GM18505 (cell line): ENCODE measurements at regions not wholly inside any gene's neighbourhood (a gene's known extent, or its start where the extent isn't known, plus 50 kb on each side); places are given as distances from the start of the nearest gene placed in this dataset.

Experiments used
- ATAC-seq: cut with Tn5 transposase; IDR thresholded peaks from one replicate; pipeline ENCODE4 v1.9.1; 2021; ENCODE audit not compliant: unreplicated experiment
- POLR2A ChIP-seq: IDR thresholded peaks from 4 replicates; pipeline ENCODE4 v1.6.1; 2011; ENCODE audit warnings: borderline replicate concordance; ENCODE audit not compliant: insufficient read depth, insufficient read length; ENCODE audit errors: extremely low read depth

- ATAC-seq: no peak
- TF ChIP-seq POLR2A: no peak
Measured at GRCh38 chr15:61654002-61654740, 406.1 kb downstream of the VPS13C start.

GRCh38 chr15:61653110-61653509 lies 407.1 kb downstream of the VPS13C start:
- no peak for ATAC-seq

GRCh38 chr15:61651267-61651666 lies 409.0 kb downstream of the VPS13C start:
- no peak for ATAC-seq
- no peak for TF ChIP-seq POLR2A

More at GRCh38 chr15:61653110-61653509, 407.1 kb downstream of the VPS13C start:
- no peak for TF ChIP-seq POLR2A

GRCh38 chr15:61649046-61649445 lies 411.2 kb downstream of the VPS13C start:
- no peak for TF ChIP-seq POLR2A
- no peak for ATAC-seq

GRCh38 chr15:61644550-61644949 lies 415.4 kb upstream of the RORA start:
- no peak for TF ChIP-seq POLR2A

GRCh38 chr15:61641645-61642044 lies 412.5 kb upstream of the RORA start:
- no peak for TF ChIP-seq POLR2A
- ATAC-seq: no peak

More at GRCh38 chr15:61644550-61644949, 415.4 kb upstream of the RORA start:
- no peak for ATAC-seq

GRCh38 chr15:61640756-61641155 lies 411.7 kb upstream of the RORA start:
- TF ChIP-seq POLR2A: no peak
- ATAC-seq: no peak

GRCh38 chr15:61639491-61639890 lies 410.4 kb upstream of the RORA start:
- no peak for ATAC-seq

GRCh38 chr15:61634837-61635236 lies 405.7 kb upstream of the RORA start:
- TF ChIP-seq POLR2A: no peak
- no peak for ATAC-seq

More at GRCh38 chr15:61639491-61639890, 410.4 kb upstream of the RORA start:
- TF ChIP-seq POLR2A: no peak

GRCh38 chr15:61633951-61634350 lies 404.8 kb upstream of the RORA start:
- no peak for TF ChIP-seq POLR2A
- ATAC-seq: no peak

- TF ChIP-seq POLR2A: no peak
- no peak for ATAC-seq
Measured at GRCh38 chr15:61629269-61629668, 400.2 kb upstream of the RORA start.

- no peak for TF ChIP-seq POLR2A
- ATAC-seq: no peak
Measured at GRCh38 chr15:61624950-61625349, 395.8 kb upstream of the RORA start.

- no peak for TF ChIP-seq POLR2A
- ATAC-seq: no peak
Measured at GRCh38 chr15:61623746-61624145, 394.6 kb upstream of the RORA start.

GRCh38 chr15:61621865-61622264 lies 392.8 kb upstream of the RORA start:
- no peak for ATAC-seq
- no peak for TF ChIP-seq POLR2A
